SK-MEL-5 (cell line): ENCODE measurements at regions not wholly inside any gene's neighbourhood (a gene's known extent, or its start where the extent isn't known, plus 50 kb on each side); places are given as distances from the start of the nearest gene placed in this dataset.

Experiments used
- DNase-seq: peaks from one replicate; pipeline ENCODE4 v3.0.0-alpha.2; 2016; ENCODE audit warnings: low read depth, low spot score
- in situ Hi-C: cut with HindIII; loops from 2 replicates; pipeline ENCODE4 v1.10.0; 2016; ENCODE audit warnings: low sequenced_read_pairs, high pct_unique_total_duplicates, low pct_unique_long_range_greater_than_20kb

DNA sequence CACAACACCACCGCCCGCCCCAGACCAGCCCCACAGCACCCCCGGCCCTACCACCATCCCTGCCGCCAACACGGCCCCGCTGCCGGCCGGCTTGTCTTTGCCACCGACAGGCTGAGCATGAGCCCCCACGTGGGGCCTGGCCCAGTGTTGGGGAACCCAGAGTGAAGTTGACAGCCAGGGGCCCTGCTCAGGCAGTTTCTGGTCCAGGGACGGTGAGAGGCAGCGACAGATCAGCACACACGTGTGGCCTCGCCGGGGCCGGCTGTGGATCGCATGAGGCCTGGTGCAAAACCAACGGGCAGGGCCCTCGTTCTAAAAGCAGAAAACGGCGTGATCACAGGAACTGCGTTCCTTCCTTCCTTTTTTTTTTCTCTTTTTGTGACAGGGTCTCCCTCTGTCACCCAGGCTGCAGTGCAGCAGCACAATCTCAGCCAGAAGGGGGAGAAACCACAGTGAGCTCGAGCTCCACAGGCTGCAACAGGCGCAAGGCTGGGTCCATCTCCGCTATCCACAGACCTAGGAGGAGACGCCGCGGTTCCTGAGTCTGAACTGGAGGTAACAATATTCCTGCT, 50.5 kb upstream of the FBRSL1 start:
- in situ Hi-C loops, result no loop called here
- no peak for DNase-seq

DNA sequence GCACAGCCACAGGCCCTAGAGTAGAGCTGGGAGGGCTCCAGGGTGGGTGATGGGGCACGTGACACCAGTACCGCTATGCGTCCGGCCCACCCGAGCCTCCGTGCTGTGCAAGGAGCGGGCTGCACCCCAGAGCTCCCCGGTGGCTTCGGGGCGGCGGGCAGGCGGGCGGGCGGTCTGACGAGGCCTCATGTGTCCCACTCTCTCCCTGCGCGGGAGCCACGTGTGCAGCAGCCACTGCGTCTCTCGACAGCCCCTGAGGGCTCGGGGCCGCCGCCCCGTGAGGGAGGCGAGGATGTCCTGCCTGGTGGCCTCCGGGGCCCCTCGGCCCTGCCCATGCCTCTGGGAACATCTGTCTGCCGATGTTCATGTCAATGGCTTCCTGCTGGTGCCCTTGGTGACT, 51.2 kb upstream of the FBRSL1 start:
- in situ Hi-C loops, result no loop called here
- no peak for DNase-seq

DNA sequence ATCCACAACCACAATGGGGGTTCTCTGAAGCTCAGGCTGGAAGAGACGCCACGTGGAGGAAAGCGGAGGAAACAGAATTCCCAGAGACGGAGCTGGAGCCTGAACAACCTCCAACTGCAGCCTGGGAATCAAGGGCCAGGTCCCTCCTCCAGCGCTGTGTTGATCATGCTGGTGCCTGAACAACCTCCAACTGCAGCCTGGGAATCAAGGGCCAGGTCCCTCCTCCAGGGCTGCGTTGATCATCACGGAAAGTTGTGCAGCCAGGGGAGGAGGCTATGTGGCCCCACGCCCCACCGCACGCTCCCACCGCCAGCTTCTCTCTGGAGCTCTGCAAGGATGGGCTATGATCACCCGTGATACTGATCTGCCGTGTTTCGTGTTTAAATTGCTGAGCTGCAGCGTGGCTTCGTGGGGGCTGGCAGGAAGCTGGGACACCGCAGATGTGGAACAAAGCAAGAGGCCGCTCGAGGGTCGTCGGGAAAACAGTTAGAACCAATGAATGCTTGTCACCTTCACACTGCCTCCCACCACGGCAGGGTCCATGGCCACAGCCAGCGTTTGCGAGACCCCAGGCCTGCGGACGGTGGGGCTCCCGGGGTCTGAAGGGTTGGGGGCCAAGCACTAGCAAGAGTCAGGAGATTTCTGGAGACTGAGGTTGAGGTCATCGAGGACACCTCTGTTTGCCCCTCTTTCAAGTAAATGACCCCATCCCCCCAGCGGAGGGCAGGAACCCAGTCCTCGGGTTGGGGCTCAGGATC, 51.8 kb upstream of the FBRSL1 start:
- DNase-seq, result no peak
- in situ Hi-C loops, result no loop called here

- in situ Hi-C loops, result no loop called here
- no peak for DNase-seq
Observed at GRCh38 chr12:132437252-132437932, 52.6 kb upstream of the FBRSL1 start.

GRCh38 chr12:132436791-132437251, 53.1 kb upstream of the FBRSL1 start:
- in situ Hi-C loops, result no loop called here
- no peak for DNase-seq

DNA sequence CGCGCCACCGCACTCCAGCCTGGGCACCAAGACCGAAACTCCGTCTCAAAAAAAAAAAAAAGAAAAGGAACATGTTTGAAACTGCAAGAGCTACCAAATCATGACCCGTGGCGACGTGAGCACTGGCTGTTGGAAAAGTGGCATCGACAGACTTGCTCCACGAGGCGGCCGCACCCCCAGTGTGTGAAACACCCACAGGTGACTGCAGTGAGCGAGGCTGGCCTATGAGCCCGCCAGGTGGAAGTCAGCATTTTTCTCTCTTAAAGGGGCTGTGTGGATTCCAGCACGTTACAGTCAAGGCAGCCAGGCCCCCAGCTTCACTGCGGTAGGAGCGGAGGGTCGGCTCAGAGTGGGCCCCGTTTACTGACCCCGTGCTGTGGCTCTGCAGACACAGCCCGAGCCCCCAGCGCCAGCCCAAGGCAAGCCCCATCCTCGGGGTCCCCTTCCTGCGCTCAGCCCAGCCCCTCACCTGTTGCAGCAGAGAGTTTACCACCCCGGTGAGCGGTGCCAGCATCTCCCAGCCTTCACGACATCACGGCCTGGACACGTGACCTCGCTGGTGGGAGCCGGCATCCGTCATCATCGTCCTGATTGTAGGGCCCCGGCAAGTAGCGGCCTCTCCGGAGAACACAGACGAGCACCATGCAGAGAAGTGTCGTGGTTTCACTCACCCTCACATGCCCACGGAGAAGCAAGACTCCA, 54.3 kb upstream of the FBRSL1 start:
- no peak for DNase-seq
- in situ Hi-C loops, result no loop called here

- in situ Hi-C loops, result no loop called here
- DNase-seq, result no peak
Observed at GRCh38 chr12:132433641-132434395, 56.1 kb upstream of the FBRSL1 start.

- no peak for DNase-seq
- in situ Hi-C loops, result no loop called here
Observed at GRCh38 chr12:132432721-132433577, 57.0 kb upstream of the FBRSL1 start.

DNA sequence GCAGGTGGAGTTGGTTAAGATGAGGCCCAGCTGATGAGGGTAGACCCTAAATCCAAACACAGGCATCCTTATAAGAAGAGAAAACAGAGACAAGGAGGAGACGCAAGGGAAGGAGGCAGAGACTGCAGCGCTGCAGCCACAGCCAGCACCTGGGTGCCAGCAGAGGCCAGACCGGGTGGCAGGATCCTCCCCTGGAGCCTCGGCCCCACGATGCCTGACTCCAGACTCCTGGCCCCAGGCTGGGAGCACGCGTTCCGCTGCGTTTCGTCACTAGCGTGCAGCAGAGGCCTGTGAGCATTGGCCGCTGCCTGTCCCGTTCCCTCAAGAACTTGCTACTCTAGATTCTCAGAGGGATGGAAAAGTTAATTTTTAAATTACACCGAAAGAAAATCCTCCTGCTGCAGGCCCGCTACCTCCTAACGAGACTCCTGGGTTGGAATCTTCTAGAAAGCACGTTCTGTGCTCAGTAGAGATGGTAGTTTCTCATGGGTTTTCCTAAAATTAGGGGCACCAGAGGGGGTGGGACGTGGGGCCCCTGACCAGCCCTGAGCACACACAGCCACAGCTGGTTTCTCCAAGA, 57.7 kb upstream of the FBRSL1 start:
- DNase-seq, result no peak
- in situ Hi-C loops, result no loop called here

- in situ Hi-C loops, result no loop called here
- DNase-seq, result no peak
Observed at GRCh38 chr12:132430838-132431774, 58.8 kb upstream of the FBRSL1 start.

GRCh38 chr12:132429946-132430643, 59.9 kb upstream of the FBRSL1 start:
- in situ Hi-C loops, result no loop called here
- DNase-seq, result no peak

DNA sequence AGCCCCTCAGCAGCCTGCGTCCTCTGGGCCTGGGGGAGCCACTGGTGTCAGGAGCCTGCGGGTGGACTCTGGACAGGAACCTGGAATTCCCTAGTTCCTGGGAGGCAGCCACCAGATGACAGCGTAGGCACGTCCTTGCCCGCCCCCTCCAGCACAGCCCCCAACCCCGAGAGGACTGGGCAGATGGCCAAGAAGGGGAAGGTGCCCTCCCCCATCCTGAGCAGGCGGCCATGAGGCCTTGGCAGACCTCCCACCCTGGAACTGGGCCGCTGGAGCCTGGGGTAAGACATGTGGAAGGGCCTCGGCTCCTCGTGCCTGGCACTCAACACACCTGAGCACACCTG, 60.4 kb upstream of the FBRSL1 start:
- in situ Hi-C loops, result no loop called here
- DNase-seq, result no peak

DNA sequence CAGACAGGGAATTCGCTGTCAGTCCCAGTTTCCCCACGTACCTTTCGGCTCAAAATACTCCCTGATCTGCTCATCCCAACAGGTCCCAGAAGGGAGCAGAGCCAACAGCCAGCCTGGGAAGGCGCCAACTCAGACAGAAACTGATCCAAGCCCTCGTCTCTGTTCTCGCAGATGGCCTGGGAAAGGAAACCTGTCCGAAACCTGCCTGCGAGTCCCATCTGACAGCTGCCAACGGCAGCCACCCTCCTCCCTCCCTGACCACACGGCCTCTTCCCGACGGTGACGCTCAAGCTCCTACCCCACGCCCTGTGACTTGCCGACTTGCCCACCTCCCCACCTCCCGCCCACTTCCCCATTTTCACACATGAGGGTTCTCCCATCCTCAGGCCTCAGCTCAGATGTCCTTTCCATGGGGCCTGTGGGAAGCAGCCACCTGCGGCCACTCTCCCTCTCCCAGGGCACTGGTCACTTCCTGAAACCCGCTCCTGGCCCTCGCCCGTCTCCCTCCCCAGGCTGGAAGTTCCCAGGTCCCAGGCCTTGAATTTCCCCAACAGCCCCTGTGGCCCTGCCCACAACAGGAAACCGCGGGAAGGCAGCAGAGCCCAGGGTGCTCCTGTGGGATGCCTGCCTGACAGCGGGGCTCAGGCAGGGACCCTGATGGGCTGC, 60.9 kb upstream of the FBRSL1 start:
- no peak for DNase-seq
- in situ Hi-C loops, result no loop called here

- DNase-seq, result no peak
- in situ Hi-C loops, result no loop called here
Observed at GRCh38 chr12:132427999-132428935, 61.7 kb upstream of the FBRSL1 start.
